PC-3 (cell line): ENCODE measurements at regions not wholly inside any gene's neighbourhood (a gene's known extent, or its start where the extent isn't known, plus 50 kb on each side); places are given as distances from the start of the nearest gene placed in this dataset.

Experiments
- EZH2 ChIP-seq: fragments of 300-600 bp; sonication (generic); IDR thresholded peaks from one replicate; pipeline ENCODE4 v1.6.1; 2017; ENCODE audit warnings: antibody characterized with exemption, mild to moderate bottlenecking, low read length; ENCODE audit not compliant: unreplicated experiment
- TF ChIP-seq, protein P1 (sequence below): fragments of 300-600 bp; sonication (generic); conservative IDR thresholded peaks from 2 replicates; pipeline ENCODE4 v1.5.1; 2017; ENCODE audit warnings: antibody characterized with exemption, low read depth, mild to moderate bottlenecking, low read length

DNA sequence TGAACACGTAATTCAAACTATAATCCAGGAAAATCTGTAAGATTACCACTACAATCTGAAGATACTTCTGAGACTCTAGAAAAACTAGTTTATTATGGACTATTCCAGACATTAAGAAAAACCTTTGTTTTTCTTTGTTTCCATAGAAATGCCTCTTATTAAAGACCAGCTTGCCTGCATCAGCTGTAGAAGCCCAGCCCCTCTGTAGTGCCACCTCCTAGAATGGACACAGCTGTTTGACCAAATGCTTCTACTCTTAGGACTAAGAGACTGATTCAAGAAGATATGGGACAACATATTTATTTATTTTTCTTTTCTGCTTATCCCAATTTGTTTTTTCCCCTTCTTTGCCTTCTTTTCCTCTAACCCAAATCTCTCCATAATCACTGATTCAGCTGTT lies 93.8 kb downstream of the CXCL12 start:
- TF ChIP-seq, protein P1, sequence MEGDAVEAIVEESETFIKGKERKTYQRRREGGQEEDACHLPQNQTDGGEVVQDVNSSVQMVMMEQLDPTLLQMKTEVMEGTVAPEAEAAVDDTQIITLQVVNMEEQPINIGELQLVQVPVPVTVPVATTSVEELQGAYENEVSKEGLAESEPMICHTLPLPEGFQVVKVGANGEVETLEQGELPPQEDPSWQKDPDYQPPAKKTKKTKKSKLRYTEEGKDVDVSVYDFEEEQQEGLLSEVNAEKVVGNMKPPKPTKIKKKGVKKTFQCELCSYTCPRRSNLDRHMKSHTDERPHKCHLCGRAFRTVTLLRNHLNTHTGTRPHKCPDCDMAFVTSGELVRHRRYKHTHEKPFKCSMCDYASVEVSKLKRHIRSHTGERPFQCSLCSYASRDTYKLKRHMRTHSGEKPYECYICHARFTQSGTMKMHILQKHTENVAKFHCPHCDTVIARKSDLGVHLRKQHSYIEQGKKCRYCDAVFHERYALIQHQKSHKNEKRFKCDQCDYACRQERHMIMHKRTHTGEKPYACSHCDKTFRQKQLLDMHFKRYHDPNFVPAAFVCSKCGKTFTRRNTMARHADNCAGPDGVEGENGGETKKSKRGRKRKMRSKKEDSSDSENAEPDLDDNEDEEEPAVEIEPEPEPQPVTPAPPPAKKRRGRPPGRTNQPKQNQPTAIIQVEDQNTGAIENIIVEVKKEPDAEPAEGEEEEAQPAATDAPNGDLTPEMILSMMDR = no peak
- TF ChIP-seq EZH2 = no peak
